GM12874 (cell line): ENCODE measurements at regions not wholly inside any gene's neighbourhood (a gene's known extent, or its start where the extent isn't known, plus 50 kb on each side); places are given as distances from the start of the nearest gene placed in this dataset.

Source experiments
- TF ChIP-seq, protein P1 (sequence below): IDR thresholded peaks from 2 replicates; pipeline ENCODE4 v1.5.1; 2011; ENCODE audit warnings: low read depth, mild to moderate bottlenecking, control low read depth, low read length, moderate library complexity; ENCODE audit not compliant: insufficient read depth

DNA sequence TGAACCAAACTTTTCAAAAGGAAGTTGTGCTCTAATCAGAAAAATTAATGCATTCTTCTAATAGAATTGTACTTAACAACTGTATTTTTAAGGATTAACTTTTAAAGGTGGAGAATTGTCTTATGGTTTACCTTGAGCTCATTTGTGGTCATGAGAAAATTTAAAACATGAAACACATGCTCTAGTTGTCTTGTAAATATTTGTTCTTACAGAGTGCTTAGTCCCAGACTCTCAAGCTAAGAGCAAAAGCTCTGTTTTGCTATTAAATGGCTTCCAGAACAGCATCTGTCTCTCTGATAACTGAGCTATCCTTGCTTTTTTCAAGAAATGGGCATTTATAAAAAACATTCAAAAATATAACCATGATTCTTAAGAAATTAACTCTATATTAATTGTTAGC, 512.2 kb upstream of the SYNCRIP start:
- TF ChIP-seq, protein P1, sequence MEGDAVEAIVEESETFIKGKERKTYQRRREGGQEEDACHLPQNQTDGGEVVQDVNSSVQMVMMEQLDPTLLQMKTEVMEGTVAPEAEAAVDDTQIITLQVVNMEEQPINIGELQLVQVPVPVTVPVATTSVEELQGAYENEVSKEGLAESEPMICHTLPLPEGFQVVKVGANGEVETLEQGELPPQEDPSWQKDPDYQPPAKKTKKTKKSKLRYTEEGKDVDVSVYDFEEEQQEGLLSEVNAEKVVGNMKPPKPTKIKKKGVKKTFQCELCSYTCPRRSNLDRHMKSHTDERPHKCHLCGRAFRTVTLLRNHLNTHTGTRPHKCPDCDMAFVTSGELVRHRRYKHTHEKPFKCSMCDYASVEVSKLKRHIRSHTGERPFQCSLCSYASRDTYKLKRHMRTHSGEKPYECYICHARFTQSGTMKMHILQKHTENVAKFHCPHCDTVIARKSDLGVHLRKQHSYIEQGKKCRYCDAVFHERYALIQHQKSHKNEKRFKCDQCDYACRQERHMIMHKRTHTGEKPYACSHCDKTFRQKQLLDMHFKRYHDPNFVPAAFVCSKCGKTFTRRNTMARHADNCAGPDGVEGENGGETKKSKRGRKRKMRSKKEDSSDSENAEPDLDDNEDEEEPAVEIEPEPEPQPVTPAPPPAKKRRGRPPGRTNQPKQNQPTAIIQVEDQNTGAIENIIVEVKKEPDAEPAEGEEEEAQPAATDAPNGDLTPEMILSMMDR = no peak

DNA sequence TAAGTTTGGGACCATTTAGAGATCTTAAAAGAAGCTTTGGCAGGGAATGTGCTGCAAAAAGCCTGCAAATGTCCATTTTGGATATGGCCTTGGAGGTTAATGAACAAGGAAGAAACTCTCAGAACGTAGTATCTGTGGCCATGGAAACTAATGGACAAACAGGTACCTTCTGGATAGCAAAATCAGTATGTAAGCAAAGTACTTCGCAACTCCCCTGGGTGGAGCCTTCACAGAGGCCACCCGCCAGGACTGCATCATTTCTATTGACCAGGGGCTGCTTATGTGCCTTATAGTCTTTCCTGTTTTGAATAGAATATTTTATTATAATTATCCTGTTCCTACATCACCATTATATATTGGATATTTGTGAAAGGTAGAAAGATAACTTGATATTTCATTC, 510.8 kb upstream of the SYNCRIP start:
- TF ChIP-seq, protein P1 = no peak

DNA sequence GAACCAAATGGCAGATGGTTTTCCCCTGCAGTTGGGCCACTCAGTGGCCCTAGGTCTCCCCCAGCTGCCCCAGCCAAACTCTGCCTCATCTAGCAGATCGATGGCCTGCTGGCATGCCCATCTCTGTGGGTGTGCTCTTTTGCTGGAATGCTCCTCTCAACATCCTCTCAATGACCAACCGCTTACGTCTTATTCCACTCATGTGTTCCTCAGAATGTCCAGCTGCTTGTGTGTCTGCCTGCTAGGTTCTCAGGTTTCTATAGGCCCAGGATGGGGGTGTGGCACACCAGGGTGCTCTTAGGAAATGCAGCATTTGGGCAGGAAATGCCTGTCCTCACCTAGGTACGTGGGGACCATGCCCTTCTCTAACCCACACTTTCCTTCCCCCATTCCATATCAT, 509.9 kb upstream of the SYNCRIP start:
- TF ChIP-seq, protein P1 = no peak

DNA sequence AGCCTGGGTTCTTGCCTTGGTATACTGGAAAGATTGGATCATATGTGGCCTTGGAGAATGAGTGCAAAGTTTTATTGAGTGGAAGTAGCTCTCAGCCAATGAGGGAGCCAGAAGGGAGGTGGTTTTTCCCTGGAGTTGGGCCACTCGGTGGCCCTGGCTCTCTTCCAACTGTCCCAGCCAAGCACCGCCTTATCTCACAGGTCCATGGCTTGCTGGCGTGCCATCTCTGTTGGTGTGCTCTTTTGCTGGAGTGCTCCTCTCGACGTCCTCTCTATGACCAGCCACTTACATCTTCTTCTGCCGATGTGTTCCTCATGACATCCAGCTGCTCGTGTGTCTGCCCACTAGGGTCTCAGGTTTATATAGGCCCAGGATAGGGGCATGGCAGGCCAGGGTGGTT, 505.9 kb upstream of the SYNCRIP start:
- TF ChIP-seq, protein P1 = no peak

DNA sequence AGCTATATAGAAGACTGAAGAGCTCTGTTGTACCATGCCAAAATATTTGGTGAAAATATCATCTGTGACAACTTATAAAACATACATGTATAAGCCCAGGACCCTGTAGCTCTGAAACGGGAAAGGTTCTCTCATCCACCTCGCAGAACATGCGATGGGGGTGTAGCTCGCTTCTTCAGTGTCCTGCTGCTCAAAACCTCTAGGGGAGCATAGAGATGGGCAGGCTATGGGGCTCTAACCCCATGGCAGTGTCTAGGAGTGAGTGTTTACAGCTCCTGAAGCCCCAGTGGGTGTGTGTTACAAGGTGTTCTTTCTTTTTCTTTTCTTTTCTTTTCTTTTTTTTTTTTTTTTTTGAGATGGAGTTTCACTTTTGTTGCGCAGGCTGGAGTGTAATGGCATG, 505.2 kb upstream of the SYNCRIP start:
- TF ChIP-seq, protein P1 = no peak

DNA sequence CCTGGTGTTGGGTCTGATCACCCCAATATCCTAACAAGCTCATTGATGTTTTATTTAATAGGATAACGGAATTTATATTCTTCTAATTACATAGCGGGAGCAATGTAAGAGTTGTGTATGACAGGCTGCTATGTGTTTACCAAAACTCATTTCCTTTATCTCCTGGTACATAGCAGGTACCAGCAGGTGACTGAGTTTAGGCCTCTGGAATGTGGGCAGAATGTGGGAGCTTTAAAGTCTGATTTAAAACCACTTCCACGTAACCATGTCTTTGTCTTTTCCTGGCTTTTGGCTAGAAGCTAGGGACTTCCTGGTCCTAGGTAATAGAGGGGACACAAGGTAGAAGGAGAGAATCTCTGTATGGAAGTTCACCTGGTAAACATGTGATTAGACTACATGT, 504.6 kb upstream of the SYNCRIP start:
- TF ChIP-seq, protein P1 = no peak

DNA sequence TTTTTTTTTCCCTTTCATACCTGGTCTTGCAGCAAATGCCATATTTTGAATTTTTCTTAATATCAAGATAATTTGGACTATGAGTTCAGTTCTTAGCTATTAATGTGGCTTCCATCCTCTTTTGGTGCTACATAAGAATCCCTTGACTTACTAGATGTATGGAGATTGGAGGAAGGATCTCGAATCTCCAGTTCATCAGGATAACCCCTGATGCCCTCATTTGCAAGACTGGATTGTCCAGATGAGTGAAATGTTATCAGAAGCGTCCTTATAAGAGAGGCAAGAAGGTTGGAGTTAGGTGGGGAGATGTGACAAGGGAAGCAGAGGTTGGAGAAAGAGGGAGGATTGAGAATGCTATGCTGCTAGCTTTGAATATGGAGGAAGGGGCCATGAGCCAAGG, 499.6 kb upstream of the SYNCRIP start:
- TF ChIP-seq, protein P1 = no peak
